PC-9 (cell line): ENCODE measurements at regions not wholly inside any gene's neighbourhood (a gene's known extent, or its start where the extent isn't known, plus 50 kb on each side); places are given as distances from the start of the nearest gene placed in this dataset.
"Not testable (repeated sequence)": the region's sequence is repeated elsewhere in the genome, so short reads cannot be mapped to it uniquely, and the experiment has no call there.

Experiments
- BruUV-seq: library from RNA; stranded (reverse); fragments of 400-500 nt; replicated peaks from 2 replicates; lab custom pipeline; 2021; lab: Mats Ljungman, UMichigan
- CTCF ChIA-PET: fragments of 300-600 bp; sonication (Branson Sonifier 250); formaldehyde crosslinking; loops from one replicate; lab custom pipeline; 2022; ENCODE audit warnings: antibody characterized with exemption; lab: Charles Lee
- POLR2A ChIA-PET: fragments of 300-600 bp; sonication (Branson Sonifier 250); formaldehyde crosslinking; loops from one replicate; lab custom pipeline; 2022; ENCODE audit warnings: antibody characterized with exemption; ENCODE audit not compliant: unreplicated experiment; lab: Charles Lee
- DNase-seq, 2 experiments: peaks; one replicate each; pipeline versions ENCODE4 v3.0.0 to v3.0.0-alpha.2; 2015 to 2022; ENCODE audit warnings: mixed read lengths in 1 of 2
- H2AFZ ChIP-seq: fragments of 200-600 bp; sonication (generic); 2 replicates; pipeline ENCODE4 v1.8.1; 2017; ENCODE audit warnings: antibody characterized with exemption
- H3F3A ChIP-seq: fragments of 200-600 bp; sonication (generic); 2 replicates; pipeline ENCODE4 v1.8.1; 2017; ENCODE audit warnings: antibody characterized with exemption, mild to moderate bottlenecking, low read depth; ENCODE audit not compliant: insufficient read depth
- H3K27ac ChIP-seq: fragments of 200-600 bp; sonication (generic); 2 replicates; pipeline ENCODE4 v1.6.1; 2016; ENCODE audit warnings: mixed run types
- H3K27me3 ChIP-seq: fragments of 200-600 bp; sonication (generic); 2 replicates; pipeline ENCODE4 v1.6.1; 2016; ENCODE audit warnings: low read depth, mixed run types; ENCODE audit not compliant: insufficient read depth
- H3K36me3 ChIP-seq: fragments of 200-600 bp; sonication (generic); 2 replicates; pipeline ENCODE4 v1.6.1; 2016; ENCODE audit warnings: low read depth, mixed run types
- H3K4me1 ChIP-seq: fragments of 200-600 bp; sonication (generic); replicated peaks from 2 replicates; pipeline ENCODE4 v1.6.1; 2016; ENCODE audit warnings: mixed run types; ENCODE audit not compliant: insufficient read depth
- H3K4me2 ChIP-seq: fragments of 200-600 bp; sonication (generic); 2 replicates; pipeline ENCODE4 v1.6.1; 2017; ENCODE audit warnings: mixed run types
- H3K4me3 ChIP-seq: fragments of 200-600 bp; sonication (generic); 2 replicates; pipeline ENCODE4 v1.6.1; 2016; ENCODE audit warnings: mixed run types
- H3K79me2 ChIP-seq: fragments of 200-600 bp; sonication (generic); 2 replicates; pipeline ENCODE4 v1.6.1; 2017; ENCODE audit warnings: low read depth, mixed run types
- H3K9me2 ChIP-seq: fragments of 200-600 bp; sonication (generic); 2 replicates; pipeline ENCODE4 v1.8.1; 2017; ENCODE audit warnings: mild to moderate bottlenecking; ENCODE audit not compliant: insufficient read depth
- H3K9me3 ChIP-seq: fragments of 200-600 bp; sonication (generic); 2 replicates; pipeline ENCODE4 v1.8.1; 2016; ENCODE audit warnings: low read depth; ENCODE audit not compliant: insufficient read depth
- H4K20me1 ChIP-seq: fragments of 200-600 bp; sonication (generic); 2 replicates; pipeline ENCODE4 v1.8.1; 2017; ENCODE audit not compliant: insufficient read depth
- EZH2 ChIP-seq: fragments of 200-600 bp; sonication (generic); IDR thresholded peaks from 2 replicates; pipeline ENCODE4 v1.8.0; 2017; ENCODE audit warnings: antibody characterized with exemption, low read depth
- intact Hi-C: fragments of 100-400 bp; cut with micrococcal nuclease; formaldehyde crosslinking; loops from one replicate; pipeline ENCODE4 v1.10.0; 2022; ENCODE audit not compliant: unreplicated experiment
- TF ChIP-seq, protein P1 (sequence below): fragments of 200-600 bp; sonication (generic); conservative IDR thresholded peaks from 2 replicates; pipeline ENCODE4 v1.6.1; 2017; ENCODE audit warnings: mixed run types, antibody characterized with exemption, mild to moderate bottlenecking, moderate library complexity

- H4K20me1 ChIP-seq, CTCF ChIA-PET: not testable (repeated sequence)
Observed at GRCh38 chr7:86981937-86982336, 77.5 kb downstream of the ELAPOR2 start.

DNA sequence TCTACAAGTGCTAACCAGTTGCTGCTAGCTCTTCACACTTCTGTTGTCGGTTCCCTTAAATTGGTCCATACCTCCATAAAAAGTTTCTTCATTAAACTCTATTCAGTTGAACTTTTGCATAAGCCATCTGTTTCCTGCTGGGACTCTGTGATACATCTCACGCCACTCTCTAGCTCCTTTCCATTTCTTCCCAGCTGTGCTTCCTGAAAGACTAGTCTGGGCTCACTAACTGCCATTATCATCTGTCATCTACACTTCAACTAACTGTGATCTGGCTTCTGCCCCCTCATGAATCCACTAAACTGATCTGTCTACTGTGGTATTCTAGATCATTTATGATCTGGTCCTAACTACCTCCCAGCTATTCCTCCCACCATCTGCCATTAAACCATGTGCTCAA is 78.3 kb downstream of the ELAPOR2 start:
- Histone ChIP-seq H3K36me3 (no peaks in the 10 kb centered on the region), H3K4me1 (no peaks in the 10 kb centered on the region), H2AFZ (no peak overlapping the region), H3K4me3 (no peak overlapping the region), H3K9me3 (peaks cover 4% of the 10 kb centered on the region; the same call in 1 of the 2 replicates), H3K27ac (no peak overlapping the region), H3F3A (no peaks in the 10 kb centered on the region), H3K9me2 (no peaks in the 10 kb centered on the region), H4K20me1 (no peaks in the 10 kb centered on the region), H3K4me2 (no peak overlapping the region), H3K27me3 (no peaks in the 10 kb centered on the region), H3K79me2 (no peaks in the 10 kb centered on the region)
- BruUV-seq = no TSS peak
- CTCF ChIA-PET = no interaction called here
- no peak for DNase-seq
- POLR2A ChIA-PET = no interaction called here
- TF ChIP-seq, protein P1, sequence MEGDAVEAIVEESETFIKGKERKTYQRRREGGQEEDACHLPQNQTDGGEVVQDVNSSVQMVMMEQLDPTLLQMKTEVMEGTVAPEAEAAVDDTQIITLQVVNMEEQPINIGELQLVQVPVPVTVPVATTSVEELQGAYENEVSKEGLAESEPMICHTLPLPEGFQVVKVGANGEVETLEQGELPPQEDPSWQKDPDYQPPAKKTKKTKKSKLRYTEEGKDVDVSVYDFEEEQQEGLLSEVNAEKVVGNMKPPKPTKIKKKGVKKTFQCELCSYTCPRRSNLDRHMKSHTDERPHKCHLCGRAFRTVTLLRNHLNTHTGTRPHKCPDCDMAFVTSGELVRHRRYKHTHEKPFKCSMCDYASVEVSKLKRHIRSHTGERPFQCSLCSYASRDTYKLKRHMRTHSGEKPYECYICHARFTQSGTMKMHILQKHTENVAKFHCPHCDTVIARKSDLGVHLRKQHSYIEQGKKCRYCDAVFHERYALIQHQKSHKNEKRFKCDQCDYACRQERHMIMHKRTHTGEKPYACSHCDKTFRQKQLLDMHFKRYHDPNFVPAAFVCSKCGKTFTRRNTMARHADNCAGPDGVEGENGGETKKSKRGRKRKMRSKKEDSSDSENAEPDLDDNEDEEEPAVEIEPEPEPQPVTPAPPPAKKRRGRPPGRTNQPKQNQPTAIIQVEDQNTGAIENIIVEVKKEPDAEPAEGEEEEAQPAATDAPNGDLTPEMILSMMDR = no peak
- no peak for TF ChIP-seq EZH2
- intact Hi-C loops = no loop called here

More at GRCh38 chr7:86981937-86982336, 77.5 kb downstream of the ELAPOR2 start:
- H3K9me3 ChIP-seq, H3F3A ChIP-seq, intact Hi-C loops, H3K4me2 ChIP-seq, H3K4me1 ChIP-seq, H3K79me2 ChIP-seq, H3K27ac ChIP-seq, H3K4me3 ChIP-seq, BruUV-seq, POLR2A ChIA-PET, H3K27me3 ChIP-seq, H3K9me2 ChIP-seq, H3K36me3 ChIP-seq, H2AFZ ChIP-seq: not testable (repeated sequence)
- peak in 1 of 2 experiments; percentile 17 for DNase-seq

- no peaks in the 10 kb centered on the region for H3K4me1 ChIP-seq
- H3K27me3 ChIP-seq = no peaks in the 10 kb centered on the region
- TF ChIP-seq, protein P1 = no peak
- TF ChIP-seq EZH2 = no peak
- peaks cover 4% of the 10 kb centered on the region; the same call in 1 of the 2 replicates for H3K9me3 ChIP-seq
- no peak overlapping the region for H3K27ac ChIP-seq
- intact Hi-C loops = no loop called here
- no peak for DNase-seq
- no peaks in the 10 kb centered on the region for H3F3A ChIP-seq
- no peak overlapping the region for H2AFZ ChIP-seq
- H3K9me2 ChIP-seq = no peaks in the 10 kb centered on the region
- H4K20me1 ChIP-seq = no peaks in the 10 kb centered on the region
- H3K4me3 ChIP-seq = no peak overlapping the region
- ChIA-PET CTCF (no interaction called here), POLR2A (no interaction called here)
- H3K4me2 ChIP-seq = no peak overlapping the region
- H3K79me2 ChIP-seq = no peaks in the 10 kb centered on the region
- H3K36me3 ChIP-seq = no peaks in the 10 kb centered on the region
- no TSS peak for BruUV-seq
Observed at GRCh38 chr7:86980223-86980622, 79.2 kb downstream of the ELAPOR2 start.
